ENCODE measurements at regions not wholly inside any gene's neighbourhood (a gene's known extent, or its start where the extent isn't known, plus 50 kb on each side); places are given as distances from the start of the nearest gene placed in this dataset.

GRCh38 chr5:136714286-136714685 lies 348.9 kb upstream of the TRPC7 start:
- H2AK5ac ChIP-seq (ENCODE audit: low read depth, low read length), result no peak overlapping the region
- no peak overlapping the region for H3K23ac ChIP-seq (ENCODE audit: insufficient read length)
- no peak overlapping the region for H2BK20ac ChIP-seq (ENCODE audit: low read length)
- no peaks in the 10 kb centered on the region for H3K79me1 ChIP-seq (ENCODE audit: low read depth, low read length)
- DNase-seq (ENCODE audit: low read depth in 1 of 2, low spot score in 2 of 2), result no peak
- H3K14ac ChIP-seq (ENCODE audit: insufficient read length), result no peak overlapping the region
- H3K4ac ChIP-seq (replicated peaks; ENCODE audit: insufficient read length, low read depth, low read length), result no peak overlapping the region
- H3K27me3 ChIP-seq (replicated peaks in 1 of 4; ENCODE audit: control insufficient read depth in 3 of 4, extremely low read depth in 1 of 4, insufficient read depth in 3 of 4, low read length in 3 of 4), result no peaks in the 10 kb centered on the region
- no peak overlapping the region for H4K91ac ChIP-seq (replicated peaks; ENCODE audit: insufficient read length, low read length)
- H2BK12ac ChIP-seq (ENCODE audit: low read depth, low read length), result no peak overlapping the region
- TF ChIP-seq JUND (IDR thresholded peaks at IDR 0.05; ENCODE audit: low read length), result no peak
- no peak for TF ChIP-seq CHD1 (IDR thresholded peaks at IDR 0.05; ENCODE audit: low read depth, low read length)
- TF ChIP-seq ZNF274 (IDR thresholded peaks at IDR 0.05; ENCODE audit: borderline replicate concordance, extremely low read depth, low read length), result no peak
- TF ChIP-seq HDAC6 (IDR thresholded peaks at IDR 0.05; ENCODE audit: low read depth, low read length), result no peak
- no peak for TF ChIP-seq ATF2 (IDR thresholded peaks at IDR 0.05; ENCODE audit: low read length)
- no peak overlapping the region for H3K56ac ChIP-seq (replicated peaks; ENCODE audit: insufficient read length, low read depth, low read length)
- no peak overlapping the region for H3K27ac ChIP-seq (ENCODE audit: low read depth, low read length)
- H2AFZ ChIP-seq (ENCODE audit: low read length), result no peak overlapping the region
- 83% methylated on average over 1 of the region's 1 CpG; no CpG with 5 or more reads in 1 of the 2 experiments for WGBS, 2 experiments (ENCODE audit: extremely low coverage in 1 of 2, insufficient coverage in 1 of 2, insufficient read length in 1 of 2, insufficient replicate concordance in 2 of 2, low coverage in 1 of 2, low lambda C conversion rate in 2 of 2, missing lambda C conversion rate in 1 of 2)
- H3K4me1 ChIP-seq (replicated peaks in 1 of 4; ENCODE audit: control insufficient read depth in 3 of 4, insufficient read depth in 4 of 4, low read length in 3 of 4), result no peaks in the 10 kb centered on the region
- no peak overlapping the region for H2BK120ac ChIP-seq (replicated peaks; ENCODE audit: low read depth, low read length)
- H3K79me2 ChIP-seq (ENCODE audit: control insufficient read depth in 1 of 2, insufficient read depth in 2 of 2, low read length in 2 of 2), result no peaks in the 10 kb centered on the region
- no peak for FAIRE-seq
- H4K20me1 ChIP-seq (replicated peaks in 1 of 2; ENCODE audit: control insufficient read depth in 1 of 2, insufficient read depth in 2 of 2, low read length in 2 of 2), result no peaks in the 10 kb centered on the region
- no peak overlapping the region for H2BK15ac ChIP-seq (ENCODE audit: low read length)
- no peaks in the 10 kb centered on the region for H3K23me2 ChIP-seq (ENCODE audit: low read depth, low read length)
- no peaks in the 10 kb centered on the region; a peak in 1 of 8 replicates for H3K36me3 ChIP-seq (ENCODE audit: control insufficient read depth in 2 of 4, insufficient read depth in 4 of 4, low read length in 3 of 4)
- H4K5ac ChIP-seq (ENCODE audit: insufficient read length, low read depth, low read length), result no peak overlapping the region
- H3K4me2 ChIP-seq (ENCODE audit: insufficient read depth in 1 of 2, low read depth in 2 of 2, low read length in 2 of 2), result no peak overlapping the region
- H3K9ac ChIP-seq (replicated peaks in 1 of 4; ENCODE audit: extremely low read depth in 1 of 4, low read depth in 3 of 4, low read length in 3 of 4), result no peak overlapping the region
- H2BK5ac ChIP-seq (ENCODE audit: low read depth, low read length), result no peak overlapping the region
- no peak overlapping the region for H4K8ac ChIP-seq (ENCODE audit: extremely low read depth, insufficient read depth, low read length)
- H3K9me3 ChIP-seq (ENCODE audit: insufficient read depth in 2 of 2, low read depth in 1 of 2, low read length in 1 of 2), result no peaks in the 10 kb centered on the region
- no peak overlapping the region for H3K4me3 ChIP-seq (ENCODE audit: extremely low read depth in 1 of 4, insufficient read depth in 2 of 4, low read depth in 3 of 4, low read length in 4 of 4)
- CTCF ChIA-PET (ENCODE audit: partially characterized antibody), result interaction anchor here (1.0 to 1.3 kb wide), 3 partner anchors 17 to 465 kb away, joined by 4 read pairs; no protein-coding TSS in a partner anchor
- POLR2A ChIA-PET (ENCODE audit: partially characterized antibody), result no interaction called here
- H3K18ac ChIP-seq (ENCODE audit: extremely low read depth, low read length), result no peak overlapping the region

All from H1 (cell line).